HCT116 (cell line): ENCODE measurements at regions not wholly inside any gene's neighbourhood (a gene's known extent, or its start where the extent isn't known, plus 50 kb on each side); places are given as distances from the start of the nearest gene placed in this dataset.

Experiments
- ATAC-seq: fragments of 200-7000 bp; cut with Tn5 transposase; 2 replicates; pipeline ENCODE4 v1.9.1; 2020; ENCODE audit warnings: mild to moderate bottlenecking, moderate library complexity
- BruUV-seq: library from RNA; stranded (reverse); fragments of 400-500 nt; replicated peaks from 2 replicates; lab custom pipeline; 2021; lab: Mats Ljungman, UMichigan
- CTCF ChIA-PET: fragments of 300-600 bp; sonication (Branson Sonifier 250); formaldehyde crosslinking; loops from one replicate; lab custom pipeline; 2021; ENCODE audit warnings: antibody characterized with exemption; lab: Charles Lee
- POLR2A ChIA-PET: fragments of 300-600, 350-600 bp; sonication (Branson Sonifier 250); formaldehyde crosslinking; loops from one replicate; lab custom pipeline; 2021; ENCODE audit warnings: antibody characterized with exemption; lab: Charles Lee
- RAD21 ChIA-PET, 2 experiments: fragments of 300-600 bp; sonication (Branson Sonifier 250); formaldehyde crosslinking; loops; one replicate each; lab custom pipeline; 2023; ENCODE audit warnings: low total read pairs in 2 of 2; ENCODE audit not compliant: uncharacterized antibody in 2 of 2, unreplicated experiment in 2 of 2, low non-redundant PET in 1 of 2; lab: Charles Lee
- DNase-seq: peaks from one replicate; pipeline ENCODE4 v3.0.0-alpha.2; 2010; ENCODE audit warnings: low read depth, low spot score
- H2AFZ ChIP-seq: fragments of 200-600 bp; shearing (Covaris generic), sonication (generic); 2 replicates; pipeline ENCODE4 v1.6.1; 2017; ENCODE audit warnings: low read depth, mixed run types, mixed read lengths, antibody characterized with exemption, low read length; ENCODE audit not compliant: poor library complexity, severe bottlenecking
- H3K27ac ChIP-seq: 2 replicates; pipeline ENCODE4 v1.5.1; 2012; ENCODE audit warnings: low read depth, low read length
- H3K27me3 ChIP-seq: fragments of 200-600 bp; sonication (generic); 2 replicates; pipeline ENCODE4 v1.6.1; 2016; ENCODE audit warnings: mixed run types, low read length, mixed read lengths; ENCODE audit not compliant: insufficient read depth
- H3K36me3 ChIP-seq, 2 experiments: fragments of 200-500 bp in 1 of 2; fragments of 200-600 bp in 1 of 2; sonication (Bioruptor generic) in 1 of 2; sonication (generic) in 1 of 2; 2 replicates each; pipeline versions ENCODE4 v1.5.1 to v1.6.1; 2014 to 2016; ENCODE audit warnings: low read length in 2 of 2, inconsistent platforms in 1 of 2, mixed read lengths in 1 of 2, mixed run types in 1 of 2; ENCODE audit not compliant: insufficient read depth in 2 of 2, control insufficient read depth in 1 of 2
- H3K4me1 ChIP-seq, 2 experiments: fragments of 200-600 bp in 1 of 2; sonication (generic) in 1 of 2; 2 replicates each; pipeline versions ENCODE4 v1.5.1 to v1.6.1; 2012 to 2017; ENCODE audit warnings: low read length in 2 of 2, inconsistent platforms in 1 of 2, mild to moderate bottlenecking in 1 of 2, mixed read lengths in 1 of 2, mixed run types in 1 of 2, moderate library complexity in 1 of 2; ENCODE audit not compliant: insufficient read depth in 2 of 2, control insufficient read depth in 1 of 2
- H3K4me2 ChIP-seq: fragments of 200-600 bp; sonication (generic); 2 replicates; pipeline ENCODE4 v1.6.1; 2017; ENCODE audit warnings: mixed run types, low read length, mixed read lengths
- H3K4me3 ChIP-seq, 2 experiments: fragments of 200-600 bp in 1 of 2; sonication (generic) in 1 of 2; replicated peaks in 1 of 2; 2 replicates each; pipeline ENCODE4 v1.5.1; 2011 to 2016; ENCODE audit warnings: low read length in 2 of 2, control low read depth in 1 of 2, low read depth in 1 of 2, mild to moderate bottlenecking in 1 of 2, mixed read lengths in 1 of 2, mixed run types in 1 of 2
- H3K79me2 ChIP-seq: fragments of 200-600 bp; sonication (generic); 2 replicates; pipeline ENCODE4 v1.6.1; 2017; ENCODE audit warnings: mild to moderate bottlenecking, mixed run types, low read length, moderate library complexity, mixed read lengths; ENCODE audit not compliant: insufficient read depth
- H3K9ac ChIP-seq: fragments of 200-600 bp; sonication (generic); 2 replicates; pipeline ENCODE4 v1.6.1; 2016; ENCODE audit warnings: low read length, mixed read lengths
- H3K9me2 ChIP-seq: fragments of 200-600 bp; sonication (generic), shearing (Covaris generic); 2 replicates; pipeline ENCODE4 v1.6.1; 2017; ENCODE audit warnings: mixed run types, mild to moderate bottlenecking, moderate library complexity; ENCODE audit not compliant: insufficient read depth
- H3K9me3 ChIP-seq, 2 experiments: fragments of 200-500 bp in 1 of 2; fragments of 200-600 bp in 1 of 2; sonication (Bioruptor generic) in 1 of 2; sonication (generic) in 1 of 2; 2 replicates each; pipeline ENCODE4 v1.6.1; 2014 to 2017; ENCODE audit warnings: low read length in 2 of 2, mixed read lengths in 2 of 2, inconsistent platforms in 1 of 2, low read depth in 1 of 2, mild to moderate bottlenecking in 1 of 2, mixed run types in 1 of 2, moderate library complexity in 1 of 2; ENCODE audit not compliant: control insufficient read depth in 1 of 2, insufficient read depth in 1 of 2
- H4K20me1 ChIP-seq: fragments of 200-600 bp; sonication (generic), shearing (Covaris generic); 2 replicates; pipeline ENCODE4 v1.6.1; 2017; ENCODE audit warnings: mixed run types, mild to moderate bottlenecking, moderate library complexity; ENCODE audit not compliant: insufficient read depth
- ELF1 ChIP-seq: IDR thresholded peaks from 2 replicates; pipeline ENCODE4 v1.6.1; 2012; ENCODE audit warnings: low read depth, borderline replicate concordance
- EZH2 ChIP-seq: fragments of 200-600 bp; sonication (generic); IDR thresholded peaks from 2 replicates; pipeline ENCODE4 v1.6.1; 2017; ENCODE audit warnings: antibody characterized with exemption, mixed run types
- EZH2phosphoT487 ChIP-seq: fragments of 200-600 bp; IDR thresholded peaks from 2 replicates; pipeline ENCODE4 v1.6.1; 2018; ENCODE audit warnings: antibody characterized with exemption, borderline replicate concordance
- FOSL1 ChIP-seq: IDR thresholded peaks from 2 replicates; pipeline ENCODE4 v1.6.1; 2012; ENCODE audit warnings: low read depth
- JUND ChIP-seq: IDR thresholded peaks from 2 replicates; pipeline ENCODE4 v1.6.1; 2012
- POLR2A ChIP-seq: IDR thresholded peaks from 2 replicates; pipeline ENCODE4 v1.7.0; 2011; ENCODE audit warnings: borderline replicate concordance; ENCODE audit not compliant: insufficient read depth, insufficient read length; ENCODE audit errors: extremely low read depth
- RAD21 ChIP-seq: IDR thresholded peaks from 2 replicates; pipeline ENCODE4 v1.6.1; 2012; ENCODE audit warnings: low read depth, mild to moderate bottlenecking
- SIN3A ChIP-seq: IDR thresholded peaks from 2 replicates; pipeline ENCODE4 v1.6.1; 2012; ENCODE audit warnings: low read depth
- SP1 ChIP-seq: IDR thresholded peaks from 2 replicates; pipeline ENCODE4 v1.6.1; 2012; ENCODE audit warnings: low read depth
- intact Hi-C: fragments of 100-400 bp; cut with micrococcal nuclease; formaldehyde crosslinking; loops from 2 replicates; pipeline ENCODE4 v1.10.0; 2022
- TF ChIP-seq, protein P1 (sequence below), 3 experiments: fragments of 200-600 bp in 1 of 3; sonication (generic) in 1 of 3; IDR thresholded peaks in 2 of 3; conservative IDR thresholded peaks in 1 of 3; 2 replicates each; pipeline ENCODE4 v1.5.1; 2012 to 2017; ENCODE audit warnings: low read depth in 2 of 3, low read length in 2 of 3, antibody characterized with exemption in 1 of 3, borderline replicate concordance in 1 of 3, control low read depth in 1 of 3, mild to moderate bottlenecking in 1 of 3, mixed read lengths in 1 of 3, mixed run types in 1 of 3, moderate library complexity in 1 of 3; ENCODE audit not compliant: insufficient read depth in 1 of 3
- TF ChIP-seq, protein P2 (sequence below): IDR thresholded peaks from 2 replicates; pipeline ENCODE4 v1.6.1; 2012; ENCODE audit warnings: low read depth
- TF ChIP-seq, protein P3 (sequence below): IDR thresholded peaks from 2 replicates; pipeline ENCODE4 v1.6.1; 2012

DNA sequence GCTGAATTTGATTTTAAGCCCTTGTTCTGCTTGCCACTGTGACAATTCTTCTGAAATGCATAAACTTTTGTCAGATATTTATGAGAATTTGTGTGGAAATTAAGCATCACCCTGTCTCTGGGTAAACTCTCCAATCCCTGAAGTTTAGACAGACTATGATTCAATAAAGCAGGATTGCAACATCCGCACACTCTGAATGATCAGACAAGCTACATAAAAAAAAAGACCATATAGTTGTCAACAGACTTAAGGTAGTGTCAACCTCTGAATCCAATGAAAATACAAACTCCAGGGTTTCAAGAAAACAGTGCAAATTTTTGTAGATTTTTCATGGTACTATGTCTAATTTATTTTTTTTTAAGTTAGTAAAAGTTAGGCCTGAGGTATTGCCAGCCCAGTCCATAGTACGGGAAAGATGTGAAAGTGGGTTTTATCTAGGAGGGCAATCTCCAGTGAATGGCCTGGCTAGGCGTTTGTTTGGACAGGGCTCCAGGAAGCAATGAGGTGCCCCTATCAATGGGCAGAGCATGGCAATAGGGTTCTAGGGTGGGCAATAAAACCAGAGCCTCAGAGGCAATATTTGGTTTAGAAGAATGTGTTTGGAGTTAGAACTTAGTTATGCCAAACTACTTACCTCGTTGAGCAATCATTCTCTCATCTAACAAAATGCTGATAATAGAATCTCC, 762.6 kb upstream of the SEMA6A start:
- no peaks in the 10 kb centered on the region for H3K36me3 ChIP-seq
- RAD21 ChIA-PET: no interaction called here
- TF ChIP-seq SIN3A (no peak), ELF1 (no peak), JUND (no peak), SP1 (no peak), POLR2A (no peak), EZH2 (no peak), EZH2phosphoT487 (no peak)
- TF ChIP-seq, protein P1, sequence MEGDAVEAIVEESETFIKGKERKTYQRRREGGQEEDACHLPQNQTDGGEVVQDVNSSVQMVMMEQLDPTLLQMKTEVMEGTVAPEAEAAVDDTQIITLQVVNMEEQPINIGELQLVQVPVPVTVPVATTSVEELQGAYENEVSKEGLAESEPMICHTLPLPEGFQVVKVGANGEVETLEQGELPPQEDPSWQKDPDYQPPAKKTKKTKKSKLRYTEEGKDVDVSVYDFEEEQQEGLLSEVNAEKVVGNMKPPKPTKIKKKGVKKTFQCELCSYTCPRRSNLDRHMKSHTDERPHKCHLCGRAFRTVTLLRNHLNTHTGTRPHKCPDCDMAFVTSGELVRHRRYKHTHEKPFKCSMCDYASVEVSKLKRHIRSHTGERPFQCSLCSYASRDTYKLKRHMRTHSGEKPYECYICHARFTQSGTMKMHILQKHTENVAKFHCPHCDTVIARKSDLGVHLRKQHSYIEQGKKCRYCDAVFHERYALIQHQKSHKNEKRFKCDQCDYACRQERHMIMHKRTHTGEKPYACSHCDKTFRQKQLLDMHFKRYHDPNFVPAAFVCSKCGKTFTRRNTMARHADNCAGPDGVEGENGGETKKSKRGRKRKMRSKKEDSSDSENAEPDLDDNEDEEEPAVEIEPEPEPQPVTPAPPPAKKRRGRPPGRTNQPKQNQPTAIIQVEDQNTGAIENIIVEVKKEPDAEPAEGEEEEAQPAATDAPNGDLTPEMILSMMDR (IDR thresholded peaks at IDR 0.05 in 2 of 3, conservative IDR thresholded peaks at IDR 0.05 in 1 of 3; ENCODE audit: borderline replicate concordance in 1 of 3, insufficient read depth in 1 of 3, low read depth in 2 of 3, low read length in 2 of 3): no peak
- TF ChIP-seq, all 23 proteins: peak for 0

DNA sequence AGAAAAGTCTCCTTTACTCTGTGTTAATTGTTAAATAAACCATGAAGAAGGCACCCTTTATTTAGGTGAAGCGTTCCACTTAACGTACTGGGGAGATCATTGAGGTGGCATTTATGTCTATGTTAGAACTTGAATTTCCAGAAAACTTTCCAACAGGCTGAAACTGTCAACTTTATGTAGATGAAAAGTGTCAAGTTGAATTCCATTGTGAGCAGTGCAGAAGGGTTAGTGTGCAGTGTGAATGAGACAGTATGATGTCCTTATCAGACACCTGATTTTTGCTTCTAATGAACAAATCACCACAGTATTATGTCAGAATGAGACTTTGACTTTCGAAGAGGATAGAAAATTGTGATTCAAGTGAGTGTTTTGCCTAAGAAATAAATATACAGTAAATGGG, 761.6 kb upstream of the SEMA6A start:
- intact Hi-C loops: no loop called here
- Histone ChIP-seq H3K9me2 (no peaks in the 10 kb centered on the region), H3K9me3 (no peaks in the 10 kb centered on the region), H3K79me2 (no peaks in the 10 kb centered on the region), H4K20me1 (no peaks in the 10 kb centered on the region), H3K36me3 (no peaks in the 10 kb centered on the region), H3K4me1 (no peaks in the 10 kb centered on the region), H3K9ac (no peak overlapping the region), H3K27ac (no peak overlapping the region), H3K4me3 (no peak overlapping the region), H3K4me2 (no peak overlapping the region), H3K27me3 (no peaks in the 10 kb centered on the region), H2AFZ (no peak overlapping the region)
- ATAC-seq: no peak
- ChIA-PET POLR2A (no interaction called here), CTCF (no interaction called here), RAD21 (no interaction called here)
- BruUV-seq: no TSS peak
- DNase-seq: no peak
- TF ChIP-seq, protein P2, sequence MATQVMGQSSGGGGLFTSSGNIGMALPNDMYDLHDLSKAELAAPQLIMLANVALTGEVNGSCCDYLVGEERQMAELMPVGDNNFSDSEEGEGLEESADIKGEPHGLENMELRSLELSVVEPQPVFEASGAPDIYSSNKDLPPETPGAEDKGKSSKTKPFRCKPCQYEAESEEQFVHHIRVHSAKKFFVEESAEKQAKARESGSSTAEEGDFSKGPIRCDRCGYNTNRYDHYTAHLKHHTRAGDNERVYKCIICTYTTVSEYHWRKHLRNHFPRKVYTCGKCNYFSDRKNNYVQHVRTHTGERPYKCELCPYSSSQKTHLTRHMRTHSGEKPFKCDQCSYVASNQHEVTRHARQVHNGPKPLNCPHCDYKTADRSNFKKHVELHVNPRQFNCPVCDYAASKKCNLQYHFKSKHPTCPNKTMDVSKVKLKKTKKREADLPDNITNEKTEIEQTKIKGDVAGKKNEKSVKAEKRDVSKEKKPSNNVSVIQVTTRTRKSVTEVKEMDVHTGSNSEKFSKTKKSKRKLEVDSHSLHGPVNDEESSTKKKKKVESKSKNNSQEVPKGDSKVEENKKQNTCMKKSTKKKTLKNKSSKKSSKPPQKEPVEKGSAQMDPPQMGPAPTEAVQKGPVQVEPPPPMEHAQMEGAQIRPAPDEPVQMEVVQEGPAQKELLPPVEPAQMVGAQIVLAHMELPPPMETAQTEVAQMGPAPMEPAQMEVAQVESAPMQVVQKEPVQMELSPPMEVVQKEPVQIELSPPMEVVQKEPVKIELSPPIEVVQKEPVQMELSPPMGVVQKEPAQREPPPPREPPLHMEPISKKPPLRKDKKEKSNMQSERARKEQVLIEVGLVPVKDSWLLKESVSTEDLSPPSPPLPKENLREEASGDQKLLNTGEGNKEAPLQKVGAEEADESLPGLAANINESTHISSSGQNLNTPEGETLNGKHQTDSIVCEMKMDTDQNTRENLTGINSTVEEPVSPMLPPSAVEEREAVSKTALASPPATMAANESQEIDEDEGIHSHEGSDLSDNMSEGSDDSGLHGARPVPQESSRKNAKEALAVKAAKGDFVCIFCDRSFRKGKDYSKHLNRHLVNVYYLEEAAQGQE: no peak
- no peak for TF ChIP-seq SIN3A
- TF ChIP-seq, protein P3, sequence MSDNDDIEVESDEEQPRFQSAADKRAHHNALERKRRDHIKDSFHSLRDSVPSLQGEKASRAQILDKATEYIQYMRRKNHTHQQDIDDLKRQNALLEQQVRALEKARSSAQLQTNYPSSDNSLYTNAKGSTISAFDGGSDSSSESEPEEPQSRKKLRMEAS: no peak
- TF ChIP-seq ELF1: no peak
- TF ChIP-seq SP1: no peak
- no peak for TF ChIP-seq RAD21
- TF ChIP-seq FOSL1: no peak
- TF ChIP-seq JUND: no peak
- no peak for TF ChIP-seq EZH2phosphoT487

More for the DNA sequence above, 762.6 kb upstream of the SEMA6A start:
- H2AFZ ChIP-seq: no peak overlapping the region
- H3K9me2 ChIP-seq: no peaks in the 10 kb centered on the region
- no peak overlapping the region for H3K4me2 ChIP-seq
- H4K20me1 ChIP-seq: no peaks in the 10 kb centered on the region
- ChIA-PET POLR2A (no interaction called here), CTCF (no interaction called here)
- no peak overlapping the region for H3K27ac ChIP-seq
- no peaks in the 10 kb centered on the region for H3K79me2 ChIP-seq
- DNase-seq (no peak), ATAC-seq (no peak)
- H3K9ac ChIP-seq: no peak overlapping the region
- no peaks in the 10 kb centered on the region for H3K27me3 ChIP-seq
- no TSS peak for BruUV-seq
- intact Hi-C loops: no loop called here
- no peak overlapping the region for H3K4me3 ChIP-seq
- H3K4me1 ChIP-seq: no peaks in the 10 kb centered on the region
- H3K9me3 ChIP-seq: no peaks in the 10 kb centered on the region
